ENCODE measurements at regions not wholly inside any gene's neighbourhood (a gene's known extent, or its start where the extent isn't known, plus 50 kb on each side); places are given as distances from the start of the nearest gene placed in this dataset.

DNA sequence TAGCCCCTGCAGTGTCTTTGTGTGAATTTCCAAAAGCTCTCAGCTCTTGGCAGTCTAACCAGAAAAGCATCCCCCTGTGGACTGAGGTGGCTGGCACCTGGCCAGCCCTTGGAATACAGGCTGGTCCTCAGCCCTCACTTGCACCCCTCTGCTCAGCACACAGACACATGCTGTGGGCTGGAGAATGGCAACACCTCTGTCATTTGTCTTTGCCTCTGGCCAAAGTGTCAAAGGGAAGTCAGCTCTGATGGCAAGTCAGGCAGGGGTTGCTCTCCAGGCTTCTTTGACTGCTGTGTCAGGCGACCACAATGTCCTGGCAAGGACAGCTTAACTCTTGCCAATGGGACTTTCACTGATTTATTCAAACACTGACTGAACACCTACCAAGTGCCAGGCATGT lies 724.8 kb downstream of the INHBA start:
- no peak for ATAC-seq

DNA sequence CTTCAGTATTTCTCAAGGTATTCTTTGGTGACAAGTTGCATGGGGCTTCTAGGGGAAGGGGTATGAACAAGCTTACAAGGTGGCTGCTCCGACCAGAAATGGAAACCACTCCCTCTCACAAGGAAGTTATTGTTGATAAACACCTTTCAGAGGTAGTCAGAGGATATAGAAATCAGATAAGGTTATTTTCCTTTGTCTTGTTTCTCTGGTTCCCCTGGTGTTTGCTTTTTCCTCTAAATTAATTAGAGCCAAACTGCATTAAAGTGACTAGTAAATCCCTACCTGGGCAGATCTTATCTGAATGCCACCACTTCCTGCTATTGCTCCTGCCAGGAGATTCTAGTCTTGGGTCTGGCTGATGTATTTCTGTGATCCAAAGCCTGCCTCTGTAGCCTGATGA lies 725.4 kb downstream of the INHBA start:
- ATAC-seq, result no peak

- ATAC-seq, result no peak
These were observed 730.5 kb downstream of the INHBA start for GRCh38 chr7:40972426-40972825.

DNA sequence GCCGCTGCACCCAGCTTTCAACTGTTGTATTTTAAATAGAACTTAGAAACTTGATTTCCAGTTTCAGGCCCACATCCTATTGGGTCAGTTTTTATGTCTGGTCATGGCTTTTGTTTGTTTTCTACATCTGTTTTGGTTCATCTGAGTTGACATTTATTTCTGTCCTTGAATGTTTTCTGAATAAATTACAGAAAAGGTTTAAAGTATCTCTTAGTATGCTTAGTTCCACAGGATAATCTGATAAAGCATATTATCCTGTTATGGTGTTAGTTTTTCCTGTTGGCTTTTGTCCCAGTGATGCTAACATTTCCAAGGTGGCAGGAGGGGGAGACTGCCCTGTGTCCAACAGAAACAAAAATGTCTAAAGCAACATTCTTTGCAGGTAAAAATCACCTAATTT lies 733.2 kb downstream of the INHBA start:
- no peak for ATAC-seq

DNA sequence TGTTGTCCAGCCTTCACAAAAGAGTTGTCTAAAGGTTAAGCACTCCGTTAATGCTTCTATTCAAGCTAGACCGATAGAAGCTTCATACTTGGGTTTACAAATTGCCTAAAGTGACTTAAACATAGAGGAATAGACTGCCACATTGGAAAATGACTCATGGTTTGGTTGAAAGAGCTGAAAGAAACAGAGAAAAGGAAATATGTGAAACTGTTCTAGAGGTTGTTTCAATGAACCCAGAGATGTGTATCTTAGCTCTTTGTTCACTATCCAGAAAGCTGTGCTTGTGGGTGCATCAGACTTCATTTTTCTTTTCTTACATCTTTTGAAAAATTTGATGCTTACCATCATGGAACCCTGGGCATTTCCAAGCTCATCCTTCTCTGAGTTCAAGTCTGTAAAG lies 736.2 kb downstream of the INHBA start:
- ATAC-seq, result no peak

GRCh38 chr7:40965774-40966173 lies 737.1 kb downstream of the INHBA start:
- no peak for ATAC-seq

DNA sequence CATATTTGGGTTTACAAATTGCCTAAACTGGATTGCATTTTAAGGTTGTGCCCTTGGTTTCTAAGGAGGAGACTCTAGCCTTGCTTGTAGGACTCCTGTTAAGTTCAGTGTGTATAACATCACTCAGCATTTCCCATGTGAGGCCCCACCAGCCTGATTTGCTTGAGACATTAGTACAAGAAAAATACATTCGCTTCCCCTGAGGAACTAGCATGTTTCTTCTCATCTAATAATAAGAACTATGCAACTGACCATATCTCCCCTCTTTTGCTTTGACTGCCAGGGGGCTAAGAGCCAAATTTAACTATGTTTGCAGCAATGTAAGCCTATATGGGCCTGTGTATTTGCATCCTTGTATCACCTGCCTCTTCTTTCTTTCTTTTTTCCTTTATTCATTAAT lies 737.9 kb downstream of the INHBA start:
- ATAC-seq, result no peak

DNA sequence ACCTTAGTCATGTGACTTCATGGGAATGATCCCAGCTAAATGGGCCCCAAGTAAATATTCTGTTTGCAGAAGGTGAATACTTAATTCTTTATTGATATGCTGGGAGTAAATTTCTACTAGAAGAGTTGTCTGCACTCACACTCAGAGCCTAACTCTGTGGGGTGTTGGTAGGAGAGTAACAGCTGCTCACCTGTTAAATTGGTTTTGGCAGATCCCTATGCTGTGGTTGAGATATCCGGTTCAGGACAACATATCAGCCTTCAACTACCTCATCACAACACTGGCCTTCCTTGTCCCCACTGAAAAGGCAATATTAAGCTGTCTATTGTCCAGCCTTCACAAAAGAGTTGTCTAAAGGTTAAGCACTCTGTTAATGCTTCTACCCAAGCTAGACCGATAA lies 738.3 kb downstream of the INHBA start:
- no peak for ATAC-seq

DNA sequence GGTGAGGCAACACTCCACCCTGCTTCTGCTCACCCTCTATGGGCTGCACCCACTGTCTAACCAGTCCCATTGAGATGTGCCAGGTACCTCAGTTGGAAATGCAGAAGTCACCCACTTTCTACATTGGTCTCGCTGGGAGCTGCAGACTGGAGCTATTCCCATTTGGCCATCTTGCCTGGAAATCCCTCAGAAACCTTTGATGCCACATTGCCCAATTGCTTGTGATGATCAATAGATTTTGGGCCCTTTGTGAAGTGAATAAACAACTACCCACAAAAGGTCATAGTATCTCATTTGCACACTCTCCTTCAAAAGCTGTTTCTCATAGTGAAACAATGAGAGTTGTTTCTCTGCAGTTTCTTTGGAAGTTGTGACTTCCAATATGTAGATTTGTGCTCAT lies 742.9 kb downstream of the INHBA start:
- ATAC-seq, result no peak

- no peak for ATAC-seq
These were observed 754.7 kb downstream of the INHBA start for GRCh38 chr7:40948239-40948638.

DNA sequence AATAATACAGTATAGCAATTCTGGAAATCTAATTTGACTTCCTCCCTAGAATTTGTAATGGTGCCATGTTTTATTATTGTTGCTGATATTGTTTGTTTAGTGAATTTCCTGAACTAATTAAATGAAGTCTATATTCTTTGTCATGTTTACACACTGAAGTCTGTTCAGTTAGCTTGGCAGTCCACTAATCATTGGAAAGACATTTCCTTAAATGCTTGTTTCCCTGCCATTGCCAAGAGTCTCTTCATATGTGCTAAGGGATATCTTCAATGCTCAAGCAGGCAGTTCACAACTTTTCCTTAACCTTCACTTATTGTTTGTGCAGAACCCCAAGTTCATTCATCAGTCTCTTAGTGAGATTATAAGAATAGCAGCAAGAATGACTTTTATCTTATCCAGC lies 755.3 kb downstream of the INHBA start:
- no peak for ATAC-seq

DNA sequence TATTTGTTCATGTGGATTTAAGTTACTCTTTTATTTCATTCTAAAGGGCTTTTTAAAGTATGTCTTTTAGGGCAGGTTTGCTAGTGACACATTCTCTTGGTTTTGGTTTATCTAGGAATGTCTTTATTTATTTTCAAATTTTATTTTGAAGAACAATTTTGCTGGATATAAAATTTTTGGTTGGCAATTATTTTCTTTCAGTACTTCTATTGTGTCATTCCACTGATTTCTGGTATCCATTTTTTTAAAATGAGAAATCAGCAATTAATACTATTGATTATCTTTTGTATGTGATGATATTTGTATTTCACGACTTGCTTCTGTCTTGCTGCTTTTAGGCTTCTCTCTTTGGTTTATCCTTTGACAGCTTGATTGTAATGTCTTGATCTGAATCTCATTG lies 756.3 kb downstream of the INHBA start:
- no peak for ATAC-seq

DNA sequence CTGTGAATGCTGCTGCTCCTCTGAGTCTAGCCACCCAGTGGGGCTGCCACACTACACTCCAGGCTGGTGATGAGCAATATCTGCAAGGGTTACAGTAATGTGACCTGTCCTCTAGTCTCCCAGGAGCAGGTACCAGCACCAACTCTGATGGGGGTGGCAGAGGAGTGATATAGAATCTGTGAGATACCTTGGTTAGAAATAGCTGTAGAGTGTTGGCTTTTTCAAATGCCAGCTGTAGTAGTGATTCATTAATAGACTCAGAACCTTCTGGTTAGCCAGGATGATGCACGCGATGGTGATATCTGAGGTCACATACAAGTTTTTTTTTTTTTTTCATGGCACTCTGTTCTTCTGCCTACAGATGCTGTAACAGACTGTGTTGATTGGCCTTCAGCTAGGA lies 757.1 kb downstream of the INHBA start:
- ATAC-seq, result no peak

DNA sequence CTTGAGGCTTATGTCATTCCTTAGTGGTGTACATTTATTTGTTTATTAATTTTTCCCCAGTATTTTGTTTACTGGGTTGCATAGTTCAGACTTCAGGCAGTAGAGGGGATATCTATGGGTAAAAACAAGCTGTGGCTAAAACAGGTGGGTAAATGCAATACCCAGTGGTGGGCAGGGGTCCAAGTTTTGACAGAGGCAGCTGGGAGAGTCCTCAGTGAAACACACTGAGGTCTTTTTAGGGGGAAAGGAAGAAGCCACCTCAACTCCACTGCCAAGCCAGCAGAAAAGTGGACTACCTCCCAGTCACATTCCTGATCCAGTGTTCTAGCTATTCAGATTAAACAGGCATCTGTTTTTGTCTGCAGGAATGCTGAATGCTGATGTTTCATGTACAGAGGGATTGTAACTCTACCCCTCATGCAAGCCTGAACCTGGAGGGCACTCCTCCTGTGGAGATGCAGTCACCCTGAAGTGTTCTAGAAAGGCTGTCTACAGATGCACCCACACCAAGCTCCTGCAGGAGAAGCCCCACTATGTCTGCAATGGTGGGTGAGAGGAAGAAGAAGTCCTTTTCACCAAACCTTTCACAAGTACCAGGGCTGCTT lies 757.8 kb downstream of the INHBA start:
- ATAC-seq, result no peak

DNA sequence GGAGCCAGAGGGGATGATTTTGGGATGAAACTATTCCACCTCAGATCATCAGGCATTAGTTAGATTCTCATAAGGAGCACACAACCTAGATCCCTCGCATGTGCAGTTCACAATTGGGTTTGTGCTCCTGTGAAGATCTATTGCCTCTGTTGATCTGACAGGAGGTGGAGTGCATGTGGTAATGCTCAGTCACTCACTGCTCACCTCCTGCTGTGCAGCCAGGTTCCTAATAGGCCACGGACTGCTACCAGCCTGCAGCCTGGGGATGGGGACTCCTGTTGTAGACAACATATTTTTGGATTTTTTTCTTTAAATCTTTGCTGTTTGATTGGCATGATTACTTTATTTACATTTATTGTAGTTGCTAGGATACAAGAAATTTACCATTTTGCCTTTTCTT lies 765.0 kb downstream of the INHBA start:
- no peak for ATAC-seq

GRCh38 chr7:40935435-40935834 lies 767.5 kb downstream of the INHBA start:
- ATAC-seq, result no peak

GRCh38 chr7:40923626-40924025 lies 779.3 kb downstream of the INHBA start:
- no peak for ATAC-seq

- no peak for ATAC-seq
These were observed 780.6 kb downstream of the INHBA start for GRCh38 chr7:40922316-40922670.

DNA sequence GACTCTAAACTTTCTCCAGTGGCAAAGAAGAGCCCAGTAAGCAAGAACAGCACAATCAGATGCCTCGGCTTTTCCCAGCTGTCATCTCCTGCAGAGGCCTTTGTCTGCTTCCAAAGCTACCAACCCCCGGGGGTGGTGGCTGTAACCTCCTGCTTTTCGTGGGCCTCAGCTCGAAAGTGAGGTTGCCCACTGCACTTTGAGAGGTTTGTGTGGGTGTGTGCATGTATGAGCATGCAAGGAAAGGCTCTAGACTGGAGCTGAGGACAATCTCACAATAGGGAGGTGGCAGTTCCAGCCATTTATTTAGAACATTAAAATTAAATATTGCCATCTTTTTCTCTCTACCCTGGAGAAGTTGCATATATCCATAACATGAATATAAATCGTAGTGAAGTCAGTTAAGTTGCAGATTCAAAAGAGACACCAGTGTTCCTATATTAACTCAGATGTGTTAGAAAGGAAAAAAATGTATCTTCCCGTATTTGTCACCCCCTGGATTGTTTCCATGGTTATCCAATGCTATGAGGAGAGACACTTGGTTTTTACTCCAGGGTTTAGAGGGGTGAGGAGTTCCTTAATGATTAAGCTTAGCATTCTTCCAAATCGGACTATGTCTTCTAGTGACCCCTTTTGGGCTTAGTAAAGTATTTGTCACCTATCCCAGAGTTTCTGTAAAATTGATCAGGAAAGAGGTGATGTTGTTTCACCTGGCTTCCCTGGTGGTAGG lies 781.1 kb downstream of the INHBA start:
- ATAC-seq, result no peak

DNA sequence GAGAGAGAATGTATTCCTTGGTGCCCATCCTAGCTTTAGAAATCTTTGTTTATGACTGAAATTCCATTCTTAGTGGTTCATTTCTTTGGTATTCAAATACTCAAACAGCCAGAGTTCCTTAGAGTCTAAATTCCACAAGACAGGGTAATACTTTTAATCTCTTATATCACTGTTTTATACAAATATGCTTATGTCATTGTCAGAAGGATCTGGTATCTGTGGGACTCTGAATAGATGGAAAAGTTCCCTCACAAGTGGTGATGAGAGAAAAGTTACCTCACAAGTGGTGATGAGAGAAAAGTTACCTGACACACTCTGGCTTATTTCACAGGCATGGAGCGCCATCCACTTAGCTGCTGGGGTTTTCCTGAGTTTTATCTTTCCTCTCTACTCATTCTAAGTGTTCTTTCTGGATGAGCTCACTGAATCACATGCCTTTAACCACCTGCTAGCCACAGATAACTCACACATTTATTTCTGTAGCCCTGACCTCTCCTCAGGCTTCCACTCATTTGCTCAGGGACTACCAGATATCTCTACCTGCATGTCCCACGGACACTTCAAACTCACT lies 784.0 kb downstream of the SUGCT start:
- no peak for ATAC-seq

- ATAC-seq, result no peak
These were observed 782.0 kb downstream of the SUGCT start for GRCh38 chr7:40916813-40917212.

- ATAC-seq, result no peak
These were observed 780.3 kb downstream of the SUGCT start for GRCh38 chr7:40915071-40915470.

Data from activated CD4-positive, CD25-positive, alpha-beta regulatory T cell treated with anti-CD3 and anti-CD28 coated beads, Interleukin-2, amount 50 U/mL, for 24 hours (primary cell).